Lung (tissue), 11 donors: ENCODE measurements at regions not wholly inside any gene's neighbourhood (a gene's known extent, or its start where the extent isn't known, plus 50 kb on each side); places are given as distances from the start of the nearest gene placed in this dataset.

Experiments used
- ATAC-seq: fragments of 200-7000 bp; cut with Tn5 transposase; one replicate; pipeline ENCODE4 v1.9.1; 2020; ENCODE audit warnings: moderate number of reproducible peaks; ENCODE audit not compliant: insufficient read depth, low FRiP score
- DNase-seq, 3 donors: peaks; one replicate each; pipeline ENCODE4 v3.0.0-alpha.2; 2013 to 2017
- H3K27ac ChIP-seq, 2 donors: one replicate each; pipeline ENCODE4 v1.5.1; 2013; ENCODE audit warnings: mild to moderate bottlenecking in 2 of 2, moderate library complexity in 2 of 2, control low read depth in 1 of 2, inconsistent platforms in 1 of 2, low read depth in 1 of 2, low read length in 1 of 2
- H3K27me3 ChIP-seq, 3 donors: one replicate each; pipeline ENCODE4 v1.5.1; 2013; ENCODE audit warnings: low read length in 2 of 3; ENCODE audit not compliant: control insufficient read depth in 3 of 3, insufficient read depth in 3 of 3
- H3K36me3 ChIP-seq, 4 donors: one replicate each; pipeline ENCODE4 v1.5.1; 2013; ENCODE audit warnings: low read length in 4 of 4, mild to moderate bottlenecking in 1 of 4, moderate library complexity in 1 of 4; ENCODE audit not compliant: control insufficient read depth in 4 of 4, insufficient read depth in 4 of 4
- H3K4me1 ChIP-seq, 5 donors: one replicate each; pipeline ENCODE4 v1.5.1; 2013; ENCODE audit warnings: low read length in 5 of 5, mild to moderate bottlenecking in 2 of 5, moderate library complexity in 1 of 5; ENCODE audit not compliant: control insufficient read depth in 5 of 5, insufficient read depth in 5 of 5
- H3K4me3 ChIP-seq: one replicate; pipeline ENCODE4 v1.5.1; 2013; ENCODE audit warnings: mild to moderate bottlenecking, control low read depth, moderate library complexity
- H3K9ac ChIP-seq, 2 donors: one replicate each; pipeline ENCODE4 v1.5.1; 2013; ENCODE audit warnings: low read length in 2 of 2, control low read depth in 1 of 2; ENCODE audit not compliant: insufficient read depth in 1 of 2
- H3K9me3 ChIP-seq, 4 donors: one replicate each; pipeline ENCODE4 v1.5.1; 2013; ENCODE audit warnings: low read length in 3 of 4, mild to moderate bottlenecking in 1 of 4, moderate library complexity in 1 of 4; ENCODE audit not compliant: control insufficient read depth in 4 of 4, insufficient read depth in 3 of 4
- WGBS, 2 donors: extraction: QIAGEN DNeasy Blood & Tissue Kit; methylation state at CpG; one replicate each; pipeline ENCODE4 v1.1.7; 2013; 5-methylcytosine and 5-hydroxymethylcytosine counted together
- TF ChIP-seq, protein P1 (sequence below): IDR thresholded peaks from 2 replicates; pipeline ENCODE4 v1.5.1; 2012; ENCODE audit warnings: mild to moderate bottlenecking; ENCODE audit errors: control extremely low read depth, extremely low read depth
- donor health status: control.
- donor health status: control.
- donor health status: Bipolar disorder and iron deficiency.
- donor health status: healthy.
- donor health status: DM: yes; HTN: yes; CAD: no.

DNA sequence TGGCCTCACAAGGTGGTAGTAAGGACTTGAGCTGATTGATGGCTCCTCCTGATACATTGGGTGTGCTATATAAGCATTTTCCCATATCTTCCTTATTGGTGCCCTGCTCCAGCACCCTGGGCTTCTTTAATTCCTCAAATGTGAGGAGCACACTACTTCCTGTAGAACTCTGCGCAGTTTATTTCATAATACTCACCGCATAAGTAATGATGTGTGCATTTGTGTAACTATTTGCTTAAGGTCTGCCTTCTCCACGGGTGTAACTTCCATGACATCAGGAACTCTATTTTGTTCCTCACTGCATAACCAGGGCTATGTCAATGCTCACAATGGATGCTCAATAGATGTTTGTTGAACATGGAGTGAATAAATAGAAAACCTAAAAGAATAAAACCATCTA is 392.2 kb downstream of the SEC23A start:
- peaks cover 0 to 1% (median 0%) of the 10 kb centered on the region in 4 donors for H3K9me3 ChIP-seq
- H3K27ac ChIP-seq = no peak overlapping the region
- H3K36me3 ChIP-seq = no peaks in the 10 kb centered on the region
- 28 to 74% methylated on average over 3 of the region's 3 CpGs for WGBS, 2 donors
- TF ChIP-seq, protein P1, sequence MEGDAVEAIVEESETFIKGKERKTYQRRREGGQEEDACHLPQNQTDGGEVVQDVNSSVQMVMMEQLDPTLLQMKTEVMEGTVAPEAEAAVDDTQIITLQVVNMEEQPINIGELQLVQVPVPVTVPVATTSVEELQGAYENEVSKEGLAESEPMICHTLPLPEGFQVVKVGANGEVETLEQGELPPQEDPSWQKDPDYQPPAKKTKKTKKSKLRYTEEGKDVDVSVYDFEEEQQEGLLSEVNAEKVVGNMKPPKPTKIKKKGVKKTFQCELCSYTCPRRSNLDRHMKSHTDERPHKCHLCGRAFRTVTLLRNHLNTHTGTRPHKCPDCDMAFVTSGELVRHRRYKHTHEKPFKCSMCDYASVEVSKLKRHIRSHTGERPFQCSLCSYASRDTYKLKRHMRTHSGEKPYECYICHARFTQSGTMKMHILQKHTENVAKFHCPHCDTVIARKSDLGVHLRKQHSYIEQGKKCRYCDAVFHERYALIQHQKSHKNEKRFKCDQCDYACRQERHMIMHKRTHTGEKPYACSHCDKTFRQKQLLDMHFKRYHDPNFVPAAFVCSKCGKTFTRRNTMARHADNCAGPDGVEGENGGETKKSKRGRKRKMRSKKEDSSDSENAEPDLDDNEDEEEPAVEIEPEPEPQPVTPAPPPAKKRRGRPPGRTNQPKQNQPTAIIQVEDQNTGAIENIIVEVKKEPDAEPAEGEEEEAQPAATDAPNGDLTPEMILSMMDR = no peak
- no peaks in the 10 kb centered on the region for H3K4me1 ChIP-seq
- no peak overlapping the region for H3K4me3 ChIP-seq
- ATAC-seq = no peak
- H3K27me3 ChIP-seq = no peaks in the 10 kb centered on the region
- H3K9ac ChIP-seq = no peak overlapping the region
- no peak for DNase-seq

DNA sequence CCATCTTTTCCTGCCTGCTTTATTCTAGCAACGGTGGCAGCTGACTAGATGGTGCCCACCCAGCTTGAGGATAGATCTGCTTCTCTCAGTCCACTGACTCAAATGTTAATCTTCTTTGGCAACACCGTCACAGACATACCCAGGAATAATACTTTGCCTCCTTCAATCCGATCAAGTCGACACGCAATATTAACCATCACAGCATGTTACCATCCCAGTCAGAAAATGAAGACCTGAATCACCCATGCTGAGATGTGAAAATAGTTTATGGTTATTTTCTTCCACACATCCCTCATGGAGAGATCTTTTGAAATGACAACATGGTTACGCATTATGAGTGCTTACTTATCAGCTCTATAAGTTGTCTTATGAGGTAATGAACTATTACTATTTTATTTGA is 392.8 kb downstream of the SEC23A start:
- Histone ChIP-seq H3K4me1 (no peaks in the 10 kb centered on the region), H3K36me3 (no peaks in the 10 kb centered on the region), H3K4me3 (no peak overlapping the region), H3K27ac (no peak overlapping the region), H3K9me3 (peaks cover 0 to 1% (median 0%) of the 10 kb centered on the region in 4 donors), H3K27me3 (no peaks in the 10 kb centered on the region), H3K9ac (no peak overlapping the region)
- TF ChIP-seq, protein P1 = no peak
- 87 to 93% methylated on average over 6 of the region's 6 CpGs for WGBS, 2 donors
- ATAC-seq (no peak), DNase-seq (no peak)

DNA sequence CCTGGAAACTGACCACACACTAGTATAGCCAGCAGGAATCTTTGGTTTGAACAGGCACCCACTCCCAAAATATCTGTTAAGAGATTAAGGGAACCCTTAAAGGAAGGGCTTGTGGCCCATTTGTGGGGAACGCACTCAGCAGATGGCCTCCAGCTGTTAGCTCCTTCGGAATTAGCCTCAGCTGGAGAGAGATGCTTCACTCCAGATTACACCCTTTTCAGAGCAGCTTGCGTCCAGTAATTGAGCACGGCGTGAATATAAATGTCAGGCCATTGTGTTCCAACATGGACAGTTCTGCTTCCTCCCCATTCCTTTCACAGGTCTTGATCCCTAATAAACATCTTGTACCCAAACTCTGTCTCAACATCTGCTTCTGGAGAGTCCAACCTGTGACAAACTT is 397.8 kb downstream of the SEC23A start:
- 92 to 97% methylated on average over 5 of the region's 5 CpGs for WGBS, 2 donors
- no peak overlapping the region for H3K4me3 ChIP-seq
- TF ChIP-seq, protein P1 = no peak
- ATAC-seq (no peak), DNase-seq (no peak)
- no peaks in the 10 kb centered on the region for H3K4me1 ChIP-seq
- no peak overlapping the region for H3K9ac ChIP-seq
- no peaks in the 10 kb centered on the region for H3K36me3 ChIP-seq
- H3K27ac ChIP-seq = no peak overlapping the region
- no peaks in the 10 kb centered on the region for H3K9me3 ChIP-seq
- no peaks in the 10 kb centered on the region for H3K27me3 ChIP-seq

- WGBS, 2 donors = 95 to 98% methylated on average over 1 of the region's 1 CpG
Measured at GRCh38 chr14:38704220-38704619, 398.8 kb downstream of the SEC23A start.

More at GRCh38 chr14:38704220-38704619, 398.8 kb downstream of the SEC23A start:
- Histone ChIP-seq H3K36me3 (no peaks in the 10 kb centered on the region), H3K9ac (no peak overlapping the region), H3K9me3 (no peaks in the 10 kb centered on the region), H3K27me3 (no peaks in the 10 kb centered on the region), H3K4me1 (no peaks in the 10 kb centered on the region), H3K27ac (no peak overlapping the region), H3K4me3 (no peak overlapping the region)
- TF ChIP-seq, protein P1 = no peak
- no peak for ATAC-seq
- no peak for DNase-seq
